H1 (cell line): ENCODE measurements at regions not wholly inside any gene's neighbourhood (a gene's known extent, or its start where the extent isn't known, plus 50 kb on each side); places are given as distances from the start of the nearest gene placed in this dataset.

ENCODE experiments used
- CTCF ChIA-PET: fragments of 300-600 bp; sonication (Branson Sonifier 250); formaldehyde crosslinking; loops from one replicate; lab custom pipeline; 2021; ENCODE audit not compliant: partially characterized antibody; lab: Charles Lee
- POLR2A ChIA-PET: fragments of 300-600 bp; sonication (Branson Sonifier 250); formaldehyde crosslinking; loops from one replicate; lab custom pipeline; 2021; ENCODE audit warnings: inconsistent platforms; ENCODE audit not compliant: partially characterized antibody; lab: Charles Lee
- DNase-seq, 2 experiments: peaks; one replicate each; pipeline versions ENCODE4 v3.0.0 to v3.0.0-alpha.2; 2010 to 2022; ENCODE audit warnings: low spot score in 2 of 2, low read depth in 1 of 2, mixed read lengths in 1 of 2
- FAIRE-seq: peaks from 2 replicates; lab custom pipeline; 2011; peaks lifted over from hg19 to GRCh38; lab: Jason Lieb, UNC
- H2AFZ ChIP-seq: 2 replicates; pipeline ENCODE4 v1.8.1; 2012; ENCODE audit warnings: low read length, inconsistent platforms
- H2AK5ac ChIP-seq: 2 replicates; pipeline ENCODE4 v1.6.1; 2013; ENCODE audit warnings: low read depth, low read length
- H2BK120ac ChIP-seq: replicated peaks from 2 replicates; pipeline ENCODE3; 2013; ENCODE audit warnings: low read depth, low read length, inconsistent platforms
- H2BK12ac ChIP-seq: 2 replicates; pipeline ENCODE4 v1.6.1; 2013; ENCODE audit warnings: low read depth, low read length
- H2BK15ac ChIP-seq: 2 replicates; pipeline ENCODE4 v1.6.1; 2013; ENCODE audit warnings: low read length
- H2BK20ac ChIP-seq: 2 replicates; pipeline ENCODE4 v1.6.1; 2013; ENCODE audit warnings: low read length
- H2BK5ac ChIP-seq: 2 replicates; pipeline ENCODE4 v1.6.1; 2013; ENCODE audit warnings: low read depth, low read length
- H3K14ac ChIP-seq: 2 replicates; pipeline ENCODE4 v1.6.1; 2013; ENCODE audit warnings: inconsistent platforms; ENCODE audit not compliant: insufficient read length
- H3K18ac ChIP-seq: 2 replicates; pipeline ENCODE4 v1.6.1; 2013; ENCODE audit warnings: low read length; ENCODE audit errors: extremely low read depth
- H3K23ac ChIP-seq: 2 replicates; pipeline ENCODE4 v1.6.1; 2013; ENCODE audit warnings: inconsistent platforms; ENCODE audit not compliant: insufficient read length
- H3K23me2 ChIP-seq: 2 replicates; pipeline ENCODE4 v1.6.1; 2013; ENCODE audit warnings: low read depth, low read length
- H3K27ac ChIP-seq: 2 replicates; pipeline ENCODE4 v1.6.1; 2011; ENCODE audit warnings: low read depth, low read length, inconsistent platforms
- H3K27me3 ChIP-seq, 4 experiments: replicated peaks in 1 of 4; 1 replicate in 1 of 4; 2 replicates in 3 of 4; pipeline versions ENCODE4 v1.6.1 to v1.8.1; 2011 to 2013; ENCODE audit warnings: low read length in 3 of 4, mild to moderate bottlenecking in 3 of 4, inconsistent platforms in 2 of 4, mixed read lengths in 2 of 4, moderate library complexity in 1 of 4; ENCODE audit not compliant: control insufficient read depth in 3 of 4, insufficient read depth in 3 of 4; ENCODE audit errors: extremely low read depth in 1 of 4
- H3K36me3 ChIP-seq, 4 experiments: 2 replicates each; pipeline versions ENCODE4 v1.6.1 to v1.8.1; 2011 to 2013; ENCODE audit warnings: mild to moderate bottlenecking in 4 of 4, low read length in 3 of 4, moderate library complexity in 2 of 4, control low read depth in 1 of 4, inconsistent platforms in 1 of 4; ENCODE audit not compliant: insufficient read depth in 4 of 4, control insufficient read depth in 2 of 4
- H3K4ac ChIP-seq: replicated peaks from 2 replicates; pipeline ENCODE3; 2013; ENCODE audit warnings: low read length, low read depth, mixed read lengths, inconsistent platforms; ENCODE audit not compliant: insufficient read length
- H3K4me1 ChIP-seq, 4 experiments: replicated peaks in 1 of 4; 1 replicate in 1 of 4; 2 replicates in 3 of 4; pipeline versions ENCODE4 v1.6.1 to v1.8.1; 2011 to 2013; ENCODE audit warnings: low read length in 3 of 4, inconsistent platforms in 2 of 4, mixed read lengths in 1 of 4; ENCODE audit not compliant: insufficient read depth in 4 of 4, control insufficient read depth in 3 of 4
- H3K4me2 ChIP-seq, 2 experiments: 2 replicates each; pipeline versions ENCODE4 v1.6.1 to v1.8.1; 2011 to 2013; ENCODE audit warnings: low read depth in 2 of 2, low read length in 2 of 2, control low read depth in 1 of 2, inconsistent platforms in 1 of 2, mild to moderate bottlenecking in 1 of 2; ENCODE audit not compliant: insufficient read depth in 1 of 2
- H3K4me3 ChIP-seq, 4 experiments: fragments of 200-600, 300-600 bp in 1 of 4; sonication (generic), shearing (Covaris generic), sonication (Bioruptor Twin) in 1 of 4; 2 replicates each; pipeline versions ENCODE4 v1.5.1 to v1.8.1; 2011 to 2016; ENCODE audit warnings: low read length in 4 of 4, low read depth in 3 of 4, control low read depth in 2 of 4, inconsistent platforms in 2 of 4, mild to moderate bottlenecking in 2 of 4, mixed read lengths in 1 of 4, moderate library complexity in 1 of 4; ENCODE audit not compliant: insufficient read depth in 2 of 4; ENCODE audit errors: extremely low read depth in 1 of 4
- H3K56ac ChIP-seq: replicated peaks from 2 replicates; pipeline ENCODE3; 2013; ENCODE audit warnings: low read depth, mild to moderate bottlenecking, mixed read lengths, low read length, inconsistent platforms; ENCODE audit not compliant: insufficient read length
- H3K79me1 ChIP-seq: 2 replicates; pipeline ENCODE4 v1.6.1; 2013; ENCODE audit warnings: low read depth, low read length, control low read depth
- H3K79me2 ChIP-seq, 2 experiments: 2 replicates each; pipeline versions ENCODE4 v1.6.1 to v1.8.1; 2012 to 2013; ENCODE audit warnings: low read length in 2 of 2, mild to moderate bottlenecking in 2 of 2, inconsistent platforms in 1 of 2; ENCODE audit not compliant: insufficient read depth in 2 of 2, control insufficient read depth in 1 of 2
- H3K9ac ChIP-seq, 4 experiments: replicated peaks in 1 of 4; 1 replicate in 1 of 4; 2 replicates in 3 of 4; pipeline versions ENCODE4 v1.6.1 to v1.8.1; 2011 to 2013; ENCODE audit warnings: low read depth in 3 of 4, low read length in 3 of 4, control low read depth in 2 of 4, mild to moderate bottlenecking in 2 of 4, moderate library complexity in 2 of 4, inconsistent platforms in 1 of 4; ENCODE audit errors: extremely low read depth in 1 of 4
- H3K9me3 ChIP-seq, 2 experiments: 2 replicates each; pipeline versions ENCODE4 v1.6.1 to v1.8.1; 2012 to 2013; ENCODE audit warnings: mild to moderate bottlenecking in 2 of 2, moderate library complexity in 2 of 2, control low read depth in 1 of 2, inconsistent platforms in 1 of 2, low read depth in 1 of 2, low read length in 1 of 2, mixed read lengths in 1 of 2; ENCODE audit not compliant: insufficient read depth in 2 of 2
- H4K20me1 ChIP-seq, 2 experiments: replicated peaks in 1 of 2; 2 replicates each; pipeline versions ENCODE3 to v1.8.1; 2011 to 2013; ENCODE audit warnings: inconsistent platforms in 2 of 2, low read length in 2 of 2, mild to moderate bottlenecking in 1 of 2; ENCODE audit not compliant: insufficient read depth in 2 of 2, control insufficient read depth in 1 of 2
- H4K5ac ChIP-seq: 2 replicates; pipeline ENCODE4 v1.6.1; 2013; ENCODE audit warnings: low read length, low read depth, mixed read lengths, inconsistent platforms; ENCODE audit not compliant: insufficient read length
- H4K8ac ChIP-seq: 2 replicates; pipeline ENCODE4 v1.8.0; 2013; ENCODE audit warnings: mild to moderate bottlenecking, moderate library complexity, low read length, inconsistent platforms; ENCODE audit not compliant: insufficient read depth; ENCODE audit errors: extremely low read depth
- H4K91ac ChIP-seq: replicated peaks from 2 replicates; pipeline ENCODE3; 2013; ENCODE audit warnings: low read length, mixed read lengths, inconsistent platforms; ENCODE audit not compliant: insufficient read length
- EGR1 ChIP-seq: IDR thresholded peaks from 2 replicates; pipeline ENCODE4 v1.6.1; 2011; ENCODE audit warnings: low read depth, low read length, borderline replicate concordance
- GABPA ChIP-seq: IDR thresholded peaks from 2 replicates; pipeline ENCODE4 v1.6.1; 2011; ENCODE audit warnings: mild to moderate bottlenecking, low read length, moderate library complexity, borderline replicate concordance; ENCODE audit not compliant: insufficient read depth
- JUN ChIP-seq: IDR thresholded peaks from 2 replicates; pipeline ENCODE4 v1.6.1; 2011; ENCODE audit warnings: low read depth, mild to moderate bottlenecking, improper control_type of control experiment, low read length
- MAFK ChIP-seq: IDR thresholded peaks from 2 replicates; pipeline ENCODE4 v1.6.1; 2012; ENCODE audit warnings: low read depth, mild to moderate bottlenecking, improper control_type of control experiment, low read length
- PHF8 ChIP-seq: fragments of 200-600 bp; sonication (generic); conservative IDR thresholded peaks from 2 replicates; pipeline ENCODE4 v1.7.1; 2012; ENCODE audit warnings: low read depth, mild to moderate bottlenecking, inconsistent platforms, low read length, moderate library complexity
- POLR2AphosphoS5 ChIP-seq: IDR thresholded peaks from 2 replicates; pipeline ENCODE4 v1.6.1; 2011; ENCODE audit warnings: low read depth, low read length
- SIX5 ChIP-seq: IDR thresholded peaks from 2 replicates; pipeline ENCODE4 v1.6.1; 2011; ENCODE audit warnings: mild to moderate bottlenecking, low read depth, low read length
- TAF1 ChIP-seq: IDR thresholded peaks from 2 replicates; pipeline ENCODE4 v1.6.1; 2011; ENCODE audit warnings: mild to moderate bottlenecking, low read depth, low read length
- TEAD4 ChIP-seq: IDR thresholded peaks from 2 replicates; pipeline ENCODE4 v1.6.1; 2012; ENCODE audit warnings: low read depth, low read length, inconsistent platforms, mixed read lengths
- YY1 ChIP-seq: IDR thresholded peaks from 2 replicates; pipeline ENCODE4 v1.6.1; 2011; ENCODE audit warnings: low read depth, mild to moderate bottlenecking, low read length
- WGBS, 2 experiments: shearing (Covaris generic) in 1 of 2; methylation state at CpG; one replicate each; pipeline versions ENCODE4 v1.1.6 to v1.1.7; 2013 to 2015; ENCODE audit warnings: low lambda C conversion rate in 2 of 2, mixed read lengths in 2 of 2, inconsistent platforms in 1 of 2, low coverage in 1 of 2, missing lambda C conversion rate in 1 of 2; ENCODE audit not compliant: insufficient replicate concordance in 2 of 2, insufficient coverage in 1 of 2, insufficient read length in 1 of 2; ENCODE audit errors: extremely low coverage in 1 of 2, missing lambda C conversion rate in 1 of 2; 5-methylcytosine and 5-hydroxymethylcytosine counted together
- TF ChIP-seq, protein P1 (sequence below): IDR thresholded peaks from 2 replicates; pipeline ENCODE4 v1.6.1; 2011; ENCODE audit warnings: low read length, improper control_type of control experiment

DNA sequence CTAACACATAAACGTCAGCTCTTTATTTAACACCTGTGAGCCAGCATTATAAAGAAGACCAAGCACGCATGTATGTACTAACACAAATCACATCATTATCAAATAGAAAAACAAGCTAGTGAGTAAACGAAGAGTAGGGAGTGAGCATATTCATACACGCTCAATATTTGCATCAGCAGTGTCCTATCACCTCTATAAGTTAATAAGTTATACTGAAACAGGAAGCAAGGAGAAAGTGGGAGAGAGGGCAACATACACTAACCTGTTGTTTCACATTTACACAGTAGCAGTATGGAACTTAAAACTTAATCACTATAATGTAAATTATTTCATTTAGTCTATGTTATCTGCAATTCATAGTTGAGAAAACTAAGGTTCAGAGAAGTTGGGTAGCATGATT, 321.5 kb upstream of the TANK start:
- TF ChIP-seq YY1 (no peak), PHF8 (no peak), TEAD4 (no peak), JUN (no peak), GABPA (no peak), TAF1 (no peak), EGR1 (no peak), SIX5 (no peak), POLR2AphosphoS5 (no peak), MAFK (no peak)
- TF ChIP-seq, protein P1, sequence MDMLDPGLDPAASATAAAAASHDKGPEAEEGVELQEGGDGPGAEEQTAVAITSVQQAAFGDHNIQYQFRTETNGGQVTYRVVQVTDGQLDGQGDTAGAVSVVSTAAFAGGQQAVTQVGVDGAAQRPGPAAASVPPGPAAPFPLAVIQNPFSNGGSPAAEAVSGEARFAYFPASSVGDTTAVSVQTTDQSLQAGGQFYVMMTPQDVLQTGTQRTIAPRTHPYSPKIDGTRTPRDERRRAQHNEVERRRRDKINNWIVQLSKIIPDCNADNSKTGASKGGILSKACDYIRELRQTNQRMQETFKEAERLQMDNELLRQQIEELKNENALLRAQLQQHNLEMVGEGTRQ = no peak
- Histone ChIP-seq H2BK5ac (no peak overlapping the region), H4K20me1 (no peaks in the 10 kb centered on the region), H3K4me1 (no peaks in the 10 kb centered on the region), H3K56ac (no peak overlapping the region), H3K79me2 (no peaks in the 10 kb centered on the region), H4K91ac (no peak overlapping the region), H3K18ac (no peak overlapping the region), H2BK120ac (no peak overlapping the region), H2BK12ac (no peak overlapping the region), H3K4ac (no peak overlapping the region), H2BK20ac (no peak overlapping the region), H3K4me3 (no peak overlapping the region), H3K23ac (no peak overlapping the region), H2AK5ac (no peak overlapping the region), H4K8ac (no peak overlapping the region), H3K4me2 (no peak overlapping the region), H3K9ac (no peak overlapping the region), H3K27ac (no peak overlapping the region), H3K9me3 (no peaks in the 10 kb centered on the region), H3K36me3 (no peaks in the 10 kb centered on the region), H3K27me3 (no peaks in the 10 kb centered on the region), H3K14ac (no peak overlapping the region), H3K79me1 (no peaks in the 10 kb centered on the region), H3K23me2 (no peaks in the 10 kb centered on the region), H4K5ac (no peak overlapping the region), H2BK15ac (no peak overlapping the region), H2AFZ (no peak overlapping the region)
- FAIRE-seq (no peak), DNase-seq (no peak)
- CTCF ChIA-PET = no interaction called here
- WGBS, 2 experiments = 79% methylated on average over 4 of the region's 4 CpGs; no CpG with 5 or more reads in 1 of the 2 experiments
- POLR2A ChIA-PET = no interaction called here
